ENCODE measurements at regions not wholly inside any gene's neighbourhood (a gene's known extent, or its start where the extent isn't known, plus 50 kb on each side); places are given as distances from the start of the nearest gene placed in this dataset.

DNA sequence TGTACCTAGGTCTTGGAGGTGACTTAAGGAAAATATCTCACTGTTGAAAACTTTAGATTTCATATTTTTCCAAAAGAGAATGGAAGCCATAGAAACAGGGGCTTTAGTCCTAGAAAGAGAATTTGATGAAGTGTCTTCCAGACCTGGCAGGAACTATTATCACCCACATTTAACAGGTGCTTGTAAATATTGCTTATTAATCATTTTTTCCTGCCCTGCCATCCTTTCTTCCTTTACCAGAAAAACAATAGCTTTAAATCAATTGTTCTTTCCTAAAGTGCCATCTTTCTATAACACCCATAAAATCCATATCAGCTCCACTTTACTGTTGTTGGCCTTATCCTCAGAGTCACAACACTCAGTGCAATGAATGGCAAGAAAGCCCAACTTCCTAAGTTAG, 350.9 kb downstream of the YTHDC2 start:
- TF ChIP-seq, protein P1, sequence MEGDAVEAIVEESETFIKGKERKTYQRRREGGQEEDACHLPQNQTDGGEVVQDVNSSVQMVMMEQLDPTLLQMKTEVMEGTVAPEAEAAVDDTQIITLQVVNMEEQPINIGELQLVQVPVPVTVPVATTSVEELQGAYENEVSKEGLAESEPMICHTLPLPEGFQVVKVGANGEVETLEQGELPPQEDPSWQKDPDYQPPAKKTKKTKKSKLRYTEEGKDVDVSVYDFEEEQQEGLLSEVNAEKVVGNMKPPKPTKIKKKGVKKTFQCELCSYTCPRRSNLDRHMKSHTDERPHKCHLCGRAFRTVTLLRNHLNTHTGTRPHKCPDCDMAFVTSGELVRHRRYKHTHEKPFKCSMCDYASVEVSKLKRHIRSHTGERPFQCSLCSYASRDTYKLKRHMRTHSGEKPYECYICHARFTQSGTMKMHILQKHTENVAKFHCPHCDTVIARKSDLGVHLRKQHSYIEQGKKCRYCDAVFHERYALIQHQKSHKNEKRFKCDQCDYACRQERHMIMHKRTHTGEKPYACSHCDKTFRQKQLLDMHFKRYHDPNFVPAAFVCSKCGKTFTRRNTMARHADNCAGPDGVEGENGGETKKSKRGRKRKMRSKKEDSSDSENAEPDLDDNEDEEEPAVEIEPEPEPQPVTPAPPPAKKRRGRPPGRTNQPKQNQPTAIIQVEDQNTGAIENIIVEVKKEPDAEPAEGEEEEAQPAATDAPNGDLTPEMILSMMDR (IDR thresholded peaks at IDR 0.05): no peak
- TF ChIP-seq POLR2A (IDR thresholded peaks at IDR 0.05): no peak

Data from breast epithelium (tissue), 3 donors.